ENCODE measurements at regions not wholly inside any gene's neighbourhood (a gene's known extent, or its start where the extent isn't known, plus 50 kb on each side); places are given as distances from the start of the nearest gene placed in this dataset.

- TF ChIP-seq CTCF (conservative IDR thresholded peaks at IDR 0.05; ENCODE audit: low read depth in 2 of 2) (no peak), ETS1 (IDR thresholded peaks at IDR 0.05) (no peak), POLR2AphosphoS5 (IDR thresholded peaks at IDR 0.05; ENCODE audit: low read depth) (no peak), EZH2 (IDR thresholded peaks at IDR 0.05; ENCODE audit: low read depth, unreplicated experiment) (no peak), JUNB (IDR thresholded peaks at IDR 0.05; ENCODE audit: unreplicated experiment) (no peak), EZH2phosphoT487 (IDR thresholded peaks at IDR 0.05; ENCODE audit: unreplicated experiment) (no peak), ZNF462 (CRISPR knock-in tag; IDR thresholded peaks at IDR 0.05) (no peak), REST (IDR thresholded peaks at IDR 0.05; ENCODE audit: unreplicated experiment) (no peak), ZNF331 (CRISPR knock-in tag; IDR thresholded peaks at IDR 0.05; ENCODE audit: low read depth) (no peak), CREB1 (CRISPR knock-in tag; IDR thresholded peaks at IDR 0.05; ENCODE audit: low read depth) (no peak), NANOG (IDR thresholded peaks at IDR 0.05; ENCODE audit: borderline replicate concordance) (no peak), ZNF114 (CRISPR knock-in tag; IDR thresholded peaks at IDR 0.05) (no peak)
These were observed 560.9 kb upstream of the AGTR1 start for GRCh38 chr3:148136816-148137215.

Data from GM23338 (cell line).